Activated T-helper 1 cell treated with anti-CD3 and anti-CD28 coated beads, Interleukin-12 subunit alpha, Interleukin-12 subunit beta, Interleukin-2, Interleukin-4 antibody, amounts not matched to agents 30 ng/mL and 10 ng/mL and 1 ng/mL, durations not matched to agents 14 hours and 24 hours and 36 hours (primary cell): ENCODE measurements at regions not wholly inside any gene's neighbourhood (a gene's known extent, or its start where the extent isn't known, plus 50 kb on each side); places are given as distances from the start of the nearest gene placed in this dataset.

Experiments used
- DNase-seq: peaks from one replicate; pipeline ENCODE4 v3.0.0; 2021; ENCODE audit warnings: low spot score
- H3K27ac Mint-ChIP-seq: one replicate; pipeline ENCODE4 v1.8.0; 2021; ENCODE audit warnings: mild to moderate bottlenecking, mixed read lengths
- H3K27me3 Mint-ChIP-seq: one replicate; pipeline ENCODE4 v1.8.0; 2022; ENCODE audit warnings: mild to moderate bottlenecking, moderate library complexity, mixed read lengths; ENCODE audit not compliant: insufficient read depth
- H3K36me3 Mint-ChIP-seq: one replicate; pipeline ENCODE4 v1.8.0; 2021; ENCODE audit warnings: low read depth, mixed read lengths
- H3K4me1 Mint-ChIP-seq: one replicate; pipeline ENCODE4 v1.8.0; 2021; ENCODE audit warnings: low read depth, mixed read lengths
- H3K4me3 Mint-ChIP-seq: one replicate; pipeline ENCODE4 v1.8.0; 2021; ENCODE audit warnings: mild to moderate bottlenecking, moderate library complexity, mixed read lengths
- H3K9me3 Mint-ChIP-seq: one replicate; pipeline ENCODE4 v1.8.0; 2021; ENCODE audit warnings: mixed read lengths
- intact Hi-C: fragments of 100-400 bp; cut with micrococcal nuclease; formaldehyde crosslinking; loops from one replicate; pipeline ENCODE4 v1.15.1; 2024

- H3K4me1 Mint-ChIP-seq = no peaks in the 10 kb centered on the region
- H3K27me3 Mint-ChIP-seq = no peaks in the 10 kb centered on the region
- no peak for DNase-seq
- no peak overlapping the region for H3K4me3 Mint-ChIP-seq
- H3K27ac Mint-ChIP-seq = no peak overlapping the region
- H3K9me3 Mint-ChIP-seq = peaks cover 10% of the 10 kb centered on the region
- intact Hi-C loops = no loop called here
- H3K36me3 Mint-ChIP-seq = no peaks in the 10 kb centered on the region
Observed at GRCh38 chr5:124253203-124253810, 493.1 kb downstream of the ZNF608 start.

GRCh38 chr5:124252747-124253146 lies 493.7 kb downstream of the ZNF608 start:
- Mint-ChIP-seq H3K4me3 (no peak overlapping the region), H3K4me1 (no peaks in the 10 kb centered on the region), H3K36me3 (no peaks in the 10 kb centered on the region), H3K9me3 (peaks cover 7% of the 10 kb centered on the region), H3K27ac (no peak overlapping the region), H3K27me3 (no peaks in the 10 kb centered on the region)
- intact Hi-C loops = no loop called here
- DNase-seq = no peak

GRCh38 chr5:124252191-124252638 lies 494.2 kb downstream of the ZNF608 start:
- Mint-ChIP-seq H3K27me3 (no peaks in the 10 kb centered on the region), H3K9me3 (peaks cover 7% of the 10 kb centered on the region), H3K36me3 (no peaks in the 10 kb centered on the region), H3K4me3 (no peak overlapping the region), H3K27ac (no peak overlapping the region), H3K4me1 (no peaks in the 10 kb centered on the region)
- intact Hi-C loops = no loop called here
- no peak for DNase-seq

GRCh38 chr5:124245276-124245675 lies 501.2 kb downstream of the ZNF608 start:
- Mint-ChIP-seq H3K27me3 (no peaks in the 10 kb centered on the region), H3K4me1 (no peaks in the 10 kb centered on the region), H3K9me3 (peaks cover 23% of the 10 kb centered on the region), H3K36me3 (no peaks in the 10 kb centered on the region), H3K27ac (no peak overlapping the region), H3K4me3 (no peak overlapping the region)
- intact Hi-C loops = no loop called here
- DNase-seq = no peak

- no peaks in the 10 kb centered on the region for H3K27me3 Mint-ChIP-seq
- no peak overlapping the region for H3K27ac Mint-ChIP-seq
- no peaks in the 10 kb centered on the region for H3K36me3 Mint-ChIP-seq
- intact Hi-C loops = no loop called here
- DNase-seq = no peak
- H3K9me3 Mint-ChIP-seq = peaks cover 14% of the 10 kb centered on the region
- no peak overlapping the region for H3K4me3 Mint-ChIP-seq
- no peaks in the 10 kb centered on the region for H3K4me1 Mint-ChIP-seq
Observed at GRCh38 chr5:124240732-124241131, 505.7 kb downstream of the ZNF608 start.

GRCh38 chr5:124239572-124239971 lies 506.9 kb downstream of the ZNF608 start:
- DNase-seq = no peak
- Mint-ChIP-seq H3K9me3 (peaks cover 8% of the 10 kb centered on the region), H3K4me3 (no peak overlapping the region), H3K36me3 (no peaks in the 10 kb centered on the region), H3K27me3 (no peaks in the 10 kb centered on the region), H3K4me1 (no peaks in the 10 kb centered on the region), H3K27ac (no peak overlapping the region)
- intact Hi-C loops = no loop called here

GRCh38 chr5:124238350-124238749 lies 508.1 kb downstream of the ZNF608 start:
- intact Hi-C loops = no loop called here

GRCh38 chr5:124237206-124237695 lies 509.2 kb downstream of the ZNF608 start:
- Mint-ChIP-seq H3K4me1 (no peaks in the 10 kb centered on the region), H3K9me3 (no peaks in the 10 kb centered on the region), H3K27me3 (no peaks in the 10 kb centered on the region), H3K4me3 (no peak overlapping the region), H3K36me3 (no peaks in the 10 kb centered on the region), H3K27ac (no peak overlapping the region)
- DNase-seq = no peak
- intact Hi-C loops = no loop called here

More at GRCh38 chr5:124238350-124238749, 508.1 kb downstream of the ZNF608 start:
- no peak overlapping the region for H3K27ac Mint-ChIP-seq
- no peaks in the 10 kb centered on the region for H3K4me1 Mint-ChIP-seq
- no peaks in the 10 kb centered on the region for H3K36me3 Mint-ChIP-seq
- no peak for DNase-seq
- H3K4me3 Mint-ChIP-seq = no peak overlapping the region
- peaks cover 2% of the 10 kb centered on the region for H3K9me3 Mint-ChIP-seq
- H3K27me3 Mint-ChIP-seq = no peaks in the 10 kb centered on the region

- Mint-ChIP-seq H3K27me3 (no peaks in the 10 kb centered on the region), H3K9me3 (no peaks in the 10 kb centered on the region), H3K4me3 (no peak overlapping the region), H3K27ac (no peak overlapping the region), H3K36me3 (no peaks in the 10 kb centered on the region), H3K4me1 (no peaks in the 10 kb centered on the region)
- DNase-seq = no peak
- intact Hi-C loops = no loop called here
Observed at GRCh38 chr5:124236361-124237205, 509.9 kb downstream of the ZNF608 start.

- H3K27me3 Mint-ChIP-seq = no peaks in the 10 kb centered on the region
- no peaks in the 10 kb centered on the region for H3K36me3 Mint-ChIP-seq
- DNase-seq = no peak
- no peak overlapping the region for H3K27ac Mint-ChIP-seq
- no peaks in the 10 kb centered on the region for H3K4me1 Mint-ChIP-seq
- no peak overlapping the region for H3K4me3 Mint-ChIP-seq
- peaks cover under 1% of the 10 kb centered on the region for H3K9me3 Mint-ChIP-seq
- intact Hi-C loops = no loop called here
Observed at GRCh38 chr5:124235576-124235975, 510.9 kb downstream of the ZNF608 start.

- intact Hi-C loops = no loop called here
- H3K9me3 Mint-ChIP-seq = peaks cover 5% of the 10 kb centered on the region
- H3K27me3 Mint-ChIP-seq = no peaks in the 10 kb centered on the region
- no peaks in the 10 kb centered on the region for H3K4me1 Mint-ChIP-seq
- H3K27ac Mint-ChIP-seq = no peak overlapping the region
- no peak overlapping the region for H3K4me3 Mint-ChIP-seq
- DNase-seq = no peak
- H3K36me3 Mint-ChIP-seq = no peaks in the 10 kb centered on the region
Observed at GRCh38 chr5:124234770-124235562, 511.5 kb downstream of the ZNF608 start.

- Mint-ChIP-seq H3K9me3 (peaks cover 5% of the 10 kb centered on the region), H3K36me3 (no peaks in the 10 kb centered on the region), H3K27ac (no peak overlapping the region), H3K4me1 (no peaks in the 10 kb centered on the region), H3K4me3 (no peak overlapping the region), H3K27me3 (no peaks in the 10 kb centered on the region)
- no peak for DNase-seq
- intact Hi-C loops = no loop called here
Observed at GRCh38 chr5:124234022-124234769, 512.2 kb downstream of the ZNF608 start.
